HCT116 (cell line): ENCODE measurements at regions not wholly inside any gene's neighbourhood (a gene's known extent, or its start where the extent isn't known, plus 50 kb on each side); places are given as distances from the start of the nearest gene placed in this dataset.
"Not testable (repeated sequence)": the region's sequence is repeated elsewhere in the genome, so short reads cannot be mapped to it uniquely, and the experiment has no call there.

Experiments used
- ATAC-seq: fragments of 200-7000 bp; cut with Tn5 transposase; 2 replicates; pipeline ENCODE4 v1.9.1; 2020; ENCODE audit warnings: mild to moderate bottlenecking, moderate library complexity
- BruUV-seq: library from RNA; stranded (reverse); fragments of 400-500 nt; replicated peaks from 2 replicates; lab custom pipeline; 2021; lab: Mats Ljungman, UMichigan
- CTCF ChIA-PET: fragments of 300-600 bp; sonication (Branson Sonifier 250); formaldehyde crosslinking; loops from one replicate; lab custom pipeline; 2021; ENCODE audit warnings: antibody characterized with exemption; lab: Charles Lee
- POLR2A ChIA-PET: fragments of 300-600, 350-600 bp; sonication (Branson Sonifier 250); formaldehyde crosslinking; loops from one replicate; lab custom pipeline; 2021; ENCODE audit warnings: antibody characterized with exemption; lab: Charles Lee
- RAD21 ChIA-PET, 2 experiments: fragments of 300-600 bp; sonication (Branson Sonifier 250); formaldehyde crosslinking; loops; one replicate each; lab custom pipeline; 2023; ENCODE audit warnings: low total read pairs in 2 of 2; ENCODE audit not compliant: uncharacterized antibody in 2 of 2, unreplicated experiment in 2 of 2, low non-redundant PET in 1 of 2; lab: Charles Lee
- DNase-seq: peaks from one replicate; pipeline ENCODE4 v3.0.0-alpha.2; 2010; ENCODE audit warnings: low read depth, low spot score
- H2AFZ ChIP-seq: fragments of 200-600 bp; shearing (Covaris generic), sonication (generic); 2 replicates; pipeline ENCODE4 v1.6.1; 2017; ENCODE audit warnings: low read depth, mixed run types, mixed read lengths, antibody characterized with exemption, low read length; ENCODE audit not compliant: poor library complexity, severe bottlenecking
- H3K27ac ChIP-seq: 2 replicates; pipeline ENCODE4 v1.5.1; 2012; ENCODE audit warnings: low read depth, low read length
- H3K27me3 ChIP-seq: fragments of 200-600 bp; sonication (generic); 2 replicates; pipeline ENCODE4 v1.6.1; 2016; ENCODE audit warnings: mixed run types, low read length, mixed read lengths; ENCODE audit not compliant: insufficient read depth
- H3K36me3 ChIP-seq, 2 experiments: fragments of 200-500 bp in 1 of 2; fragments of 200-600 bp in 1 of 2; sonication (Bioruptor generic) in 1 of 2; sonication (generic) in 1 of 2; 2 replicates each; pipeline versions ENCODE4 v1.5.1 to v1.6.1; 2014 to 2016; ENCODE audit warnings: low read length in 2 of 2, inconsistent platforms in 1 of 2, mixed read lengths in 1 of 2, mixed run types in 1 of 2; ENCODE audit not compliant: insufficient read depth in 2 of 2, control insufficient read depth in 1 of 2
- H3K4me1 ChIP-seq, 2 experiments: fragments of 200-600 bp in 1 of 2; sonication (generic) in 1 of 2; 2 replicates each; pipeline versions ENCODE4 v1.5.1 to v1.6.1; 2012 to 2017; ENCODE audit warnings: low read length in 2 of 2, inconsistent platforms in 1 of 2, mild to moderate bottlenecking in 1 of 2, mixed read lengths in 1 of 2, mixed run types in 1 of 2, moderate library complexity in 1 of 2; ENCODE audit not compliant: insufficient read depth in 2 of 2, control insufficient read depth in 1 of 2
- H3K4me2 ChIP-seq: fragments of 200-600 bp; sonication (generic); 2 replicates; pipeline ENCODE4 v1.6.1; 2017; ENCODE audit warnings: mixed run types, low read length, mixed read lengths
- H3K4me3 ChIP-seq, 2 experiments: fragments of 200-600 bp in 1 of 2; sonication (generic) in 1 of 2; replicated peaks in 1 of 2; 2 replicates each; pipeline ENCODE4 v1.5.1; 2011 to 2016; ENCODE audit warnings: low read length in 2 of 2, control low read depth in 1 of 2, low read depth in 1 of 2, mild to moderate bottlenecking in 1 of 2, mixed read lengths in 1 of 2, mixed run types in 1 of 2
- H3K79me2 ChIP-seq: fragments of 200-600 bp; sonication (generic); 2 replicates; pipeline ENCODE4 v1.6.1; 2017; ENCODE audit warnings: mild to moderate bottlenecking, mixed run types, low read length, moderate library complexity, mixed read lengths; ENCODE audit not compliant: insufficient read depth
- H3K9ac ChIP-seq: fragments of 200-600 bp; sonication (generic); 2 replicates; pipeline ENCODE4 v1.6.1; 2016; ENCODE audit warnings: low read length, mixed read lengths
- H3K9me2 ChIP-seq: fragments of 200-600 bp; sonication (generic), shearing (Covaris generic); 2 replicates; pipeline ENCODE4 v1.6.1; 2017; ENCODE audit warnings: mixed run types, mild to moderate bottlenecking, moderate library complexity; ENCODE audit not compliant: insufficient read depth
- H3K9me3 ChIP-seq, 2 experiments: fragments of 200-500 bp in 1 of 2; fragments of 200-600 bp in 1 of 2; sonication (Bioruptor generic) in 1 of 2; sonication (generic) in 1 of 2; 2 replicates each; pipeline ENCODE4 v1.6.1; 2014 to 2017; ENCODE audit warnings: low read length in 2 of 2, mixed read lengths in 2 of 2, inconsistent platforms in 1 of 2, low read depth in 1 of 2, mild to moderate bottlenecking in 1 of 2, mixed run types in 1 of 2, moderate library complexity in 1 of 2; ENCODE audit not compliant: control insufficient read depth in 1 of 2, insufficient read depth in 1 of 2
- H4K20me1 ChIP-seq: fragments of 200-600 bp; sonication (generic), shearing (Covaris generic); 2 replicates; pipeline ENCODE4 v1.6.1; 2017; ENCODE audit warnings: mixed run types, mild to moderate bottlenecking, moderate library complexity; ENCODE audit not compliant: insufficient read depth
- CEBPB ChIP-seq: IDR thresholded peaks from 2 replicates; pipeline ENCODE4 v1.6.1; 2012; ENCODE audit warnings: low read depth
- JUND ChIP-seq: IDR thresholded peaks from 2 replicates; pipeline ENCODE4 v1.6.1; 2012
- POLR2A ChIP-seq: IDR thresholded peaks from 2 replicates; pipeline ENCODE4 v1.7.0; 2011; ENCODE audit warnings: borderline replicate concordance; ENCODE audit not compliant: insufficient read depth, insufficient read length; ENCODE audit errors: extremely low read depth
- SIN3A ChIP-seq: IDR thresholded peaks from 2 replicates; pipeline ENCODE4 v1.6.1; 2012; ENCODE audit warnings: low read depth
- SP1 ChIP-seq: IDR thresholded peaks from 2 replicates; pipeline ENCODE4 v1.6.1; 2012; ENCODE audit warnings: low read depth
- SRF ChIP-seq: IDR thresholded peaks from 2 replicates; pipeline ENCODE4 v1.6.1; 2012; ENCODE audit warnings: low read depth
- YY1 ChIP-seq: IDR thresholded peaks from 2 replicates; pipeline ENCODE4 v1.6.1; 2011; ENCODE audit warnings: low read length, low read depth, moderate library complexity, mild to moderate bottlenecking; ENCODE audit not compliant: insufficient replicate concordance; ENCODE audit errors: extremely low read depth
- ZFX ChIP-seq: fragments of 450-650 bp; IDR thresholded peaks from 2 replicates; pipeline ENCODE4 v1.6.1; 2017
- intact Hi-C: fragments of 100-400 bp; cut with micrococcal nuclease; formaldehyde crosslinking; loops from 2 replicates; pipeline ENCODE4 v1.10.0; 2022
- TF ChIP-seq, protein P1 (sequence below): IDR thresholded peaks from 2 replicates; pipeline ENCODE4 v1.6.1; 2012
- TF ChIP-seq, protein P2 (sequence below): IDR thresholded peaks from 2 replicates; pipeline ENCODE4 v1.6.1; 2012; ENCODE audit warnings: low read depth
- TF ChIP-seq, protein P3 (sequence below): IDR thresholded peaks from 2 replicates; pipeline ENCODE4 v1.6.1; 2011; ENCODE audit warnings: mild to moderate bottlenecking, low read length, moderate library complexity; ENCODE audit not compliant: insufficient replicate concordance; ENCODE audit errors: extremely low read depth
- TF ChIP-seq, protein P4 (sequence below), 3 experiments: fragments of 200-600 bp in 1 of 3; sonication (generic) in 1 of 3; IDR thresholded peaks in 2 of 3; conservative IDR thresholded peaks in 1 of 3; 2 replicates each; pipeline ENCODE4 v1.5.1; 2012 to 2017; ENCODE audit warnings: low read depth in 2 of 3, low read length in 2 of 3, antibody characterized with exemption in 1 of 3, borderline replicate concordance in 1 of 3, control low read depth in 1 of 3, mild to moderate bottlenecking in 1 of 3, mixed read lengths in 1 of 3, mixed run types in 1 of 3, moderate library complexity in 1 of 3; ENCODE audit not compliant: insufficient read depth in 1 of 3

DNA sequence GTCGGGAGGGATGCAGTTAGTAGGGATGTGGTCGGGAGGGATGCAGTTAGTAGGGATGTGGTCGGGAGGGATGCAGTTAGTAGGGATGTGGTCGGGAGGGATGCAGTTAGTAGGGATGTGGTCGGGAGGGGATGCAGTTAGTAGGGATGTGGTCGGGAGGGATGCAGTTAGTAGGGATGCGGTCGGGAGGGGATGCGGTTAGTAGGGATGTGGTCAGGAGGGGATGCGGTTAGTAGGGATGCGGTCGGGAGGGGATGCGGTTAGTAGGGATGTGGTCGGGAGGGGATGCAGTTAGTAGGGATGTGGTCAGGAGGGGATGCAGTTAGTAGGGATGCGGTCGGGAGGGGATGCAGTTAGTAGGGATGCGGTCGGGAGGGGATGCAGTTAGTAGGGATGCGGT lies 96.2 kb downstream of the BDH1 start:
- peaks cover 4 to 36% of the 10 kb centered on the region in 2 experiments; a peak in 1 of 4 replicates for H3K4me1 ChIP-seq
- RAD21 ChIA-PET, H3K4me2 ChIP-seq, H3K9me3 ChIP-seq, H3K9ac ChIP-seq, H3K27me3 ChIP-seq, POLR2A ChIA-PET, H3K4me3 ChIP-seq, ATAC-seq, H3K27ac ChIP-seq, DNase-seq, H2AFZ ChIP-seq, H3K9me2 ChIP-seq, H4K20me1 ChIP-seq, CTCF ChIA-PET, H3K36me3 ChIP-seq, BruUV-seq, H3K79me2 ChIP-seq: not testable (repeated sequence)
- intact Hi-C loops: loop anchor here (5.0 kb wide), 1 partner anchor 162 kb away; the partner anchor contains the start of gene DLG1

DNA sequence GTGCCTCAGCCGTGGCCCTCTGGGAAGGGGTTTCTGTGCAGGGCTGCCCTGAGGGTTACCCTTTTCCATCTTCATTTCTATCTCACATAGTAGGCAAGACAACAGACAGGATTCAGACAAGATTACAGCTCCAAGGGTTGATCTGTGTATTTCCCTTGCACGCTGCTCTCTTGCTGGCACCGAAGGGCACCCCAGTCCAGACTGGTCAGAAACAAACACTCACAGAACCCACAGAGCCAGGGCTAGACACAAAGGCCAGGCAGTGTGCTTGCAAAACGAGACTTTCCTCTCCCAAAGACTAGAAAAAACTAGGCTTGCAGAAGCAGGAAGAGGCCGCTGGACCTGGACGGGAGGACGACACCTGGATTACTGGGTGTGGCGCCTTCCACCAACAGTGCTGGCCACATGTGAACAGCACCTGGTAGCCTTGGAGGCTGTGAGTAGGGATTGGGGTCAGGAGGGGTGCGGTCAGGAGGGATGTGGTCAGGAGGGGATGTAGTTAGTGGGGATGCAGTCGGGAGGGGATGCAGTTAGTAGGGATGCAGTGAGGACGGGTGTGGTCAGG lies 96.8 kb downstream of the BDH1 start:
- RAD21 ChIA-PET: no interaction called here
- CTCF ChIA-PET: no interaction called here
- no peaks in the 10 kb centered on the region for H3K9me2 ChIP-seq
- intact Hi-C loops: loop anchor here (5.0 kb wide), 1 partner anchor 162 kb away; the partner anchor contains the start of gene DLG1
- H3K9ac ChIP-seq: no peak overlapping the region
- H3K79me2 ChIP-seq: no peaks in the 10 kb centered on the region
- peaks cover 4 to 36% of the 10 kb centered on the region in 2 experiments; a peak in 1 of 4 replicates for H3K4me1 ChIP-seq
- BruUV-seq: no TSS peak
- H3K4me3 ChIP-seq: no peak overlapping the region
- H3K27ac ChIP-seq: no peak overlapping the region
- ATAC-seq (no peak), DNase-seq (no peak)
- POLR2A ChIA-PET: interaction anchor here (0.9 kb wide), 1 partner anchor 116 kb away, joined by 3 read pairs; no protein-coding TSS in a partner anchor
- no peaks in the 10 kb centered on the region for H4K20me1 ChIP-seq
- H3K36me3 ChIP-seq: no peaks in the 10 kb centered on the region
- H3K9me3 ChIP-seq: no peaks in the 10 kb centered on the region
- H3K4me2 ChIP-seq: no peak overlapping the region
- no peak overlapping the region for H2AFZ ChIP-seq
- no peaks in the 10 kb centered on the region for H3K27me3 ChIP-seq
- no peak for TF ChIP-seq ZFX
- TF ChIP-seq, protein P1, sequence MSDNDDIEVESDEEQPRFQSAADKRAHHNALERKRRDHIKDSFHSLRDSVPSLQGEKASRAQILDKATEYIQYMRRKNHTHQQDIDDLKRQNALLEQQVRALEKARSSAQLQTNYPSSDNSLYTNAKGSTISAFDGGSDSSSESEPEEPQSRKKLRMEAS: no peak
- TF ChIP-seq YY1: no peak
- TF ChIP-seq, protein P2, sequence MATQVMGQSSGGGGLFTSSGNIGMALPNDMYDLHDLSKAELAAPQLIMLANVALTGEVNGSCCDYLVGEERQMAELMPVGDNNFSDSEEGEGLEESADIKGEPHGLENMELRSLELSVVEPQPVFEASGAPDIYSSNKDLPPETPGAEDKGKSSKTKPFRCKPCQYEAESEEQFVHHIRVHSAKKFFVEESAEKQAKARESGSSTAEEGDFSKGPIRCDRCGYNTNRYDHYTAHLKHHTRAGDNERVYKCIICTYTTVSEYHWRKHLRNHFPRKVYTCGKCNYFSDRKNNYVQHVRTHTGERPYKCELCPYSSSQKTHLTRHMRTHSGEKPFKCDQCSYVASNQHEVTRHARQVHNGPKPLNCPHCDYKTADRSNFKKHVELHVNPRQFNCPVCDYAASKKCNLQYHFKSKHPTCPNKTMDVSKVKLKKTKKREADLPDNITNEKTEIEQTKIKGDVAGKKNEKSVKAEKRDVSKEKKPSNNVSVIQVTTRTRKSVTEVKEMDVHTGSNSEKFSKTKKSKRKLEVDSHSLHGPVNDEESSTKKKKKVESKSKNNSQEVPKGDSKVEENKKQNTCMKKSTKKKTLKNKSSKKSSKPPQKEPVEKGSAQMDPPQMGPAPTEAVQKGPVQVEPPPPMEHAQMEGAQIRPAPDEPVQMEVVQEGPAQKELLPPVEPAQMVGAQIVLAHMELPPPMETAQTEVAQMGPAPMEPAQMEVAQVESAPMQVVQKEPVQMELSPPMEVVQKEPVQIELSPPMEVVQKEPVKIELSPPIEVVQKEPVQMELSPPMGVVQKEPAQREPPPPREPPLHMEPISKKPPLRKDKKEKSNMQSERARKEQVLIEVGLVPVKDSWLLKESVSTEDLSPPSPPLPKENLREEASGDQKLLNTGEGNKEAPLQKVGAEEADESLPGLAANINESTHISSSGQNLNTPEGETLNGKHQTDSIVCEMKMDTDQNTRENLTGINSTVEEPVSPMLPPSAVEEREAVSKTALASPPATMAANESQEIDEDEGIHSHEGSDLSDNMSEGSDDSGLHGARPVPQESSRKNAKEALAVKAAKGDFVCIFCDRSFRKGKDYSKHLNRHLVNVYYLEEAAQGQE: no peak
- TF ChIP-seq JUND: no peak
- TF ChIP-seq, protein P3, sequence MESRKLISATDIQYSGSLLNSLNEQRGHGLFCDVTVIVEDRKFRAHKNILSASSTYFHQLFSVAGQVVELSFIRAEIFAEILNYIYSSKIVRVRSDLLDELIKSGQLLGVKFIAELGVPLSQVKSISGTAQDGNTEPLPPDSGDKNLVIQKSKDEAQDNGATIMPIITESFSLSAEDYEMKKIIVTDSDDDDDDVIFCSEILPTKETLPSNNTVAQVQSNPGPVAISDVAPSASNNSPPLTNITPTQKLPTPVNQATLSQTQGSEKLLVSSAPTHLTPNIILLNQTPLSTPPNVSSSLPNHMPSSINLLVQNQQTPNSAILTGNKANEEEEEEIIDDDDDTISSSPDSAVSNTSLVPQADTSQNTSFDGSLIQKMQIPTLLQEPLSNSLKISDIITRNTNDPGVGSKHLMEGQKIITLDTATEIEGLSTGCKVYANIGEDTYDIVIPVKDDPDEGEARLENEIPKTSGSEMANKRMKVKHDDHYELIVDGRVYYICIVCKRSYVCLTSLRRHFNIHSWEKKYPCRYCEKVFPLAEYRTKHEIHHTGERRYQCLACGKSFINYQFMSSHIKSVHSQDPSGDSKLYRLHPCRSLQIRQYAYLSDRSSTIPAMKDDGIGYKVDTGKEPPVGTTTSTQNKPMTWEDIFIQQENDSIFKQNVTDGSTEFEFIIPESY: no peak
- TF ChIP-seq CEBPB: no peak
- no peak for TF ChIP-seq POLR2A
- TF ChIP-seq SP1: no peak
- TF ChIP-seq SRF: no peak
- TF ChIP-seq, protein P4, sequence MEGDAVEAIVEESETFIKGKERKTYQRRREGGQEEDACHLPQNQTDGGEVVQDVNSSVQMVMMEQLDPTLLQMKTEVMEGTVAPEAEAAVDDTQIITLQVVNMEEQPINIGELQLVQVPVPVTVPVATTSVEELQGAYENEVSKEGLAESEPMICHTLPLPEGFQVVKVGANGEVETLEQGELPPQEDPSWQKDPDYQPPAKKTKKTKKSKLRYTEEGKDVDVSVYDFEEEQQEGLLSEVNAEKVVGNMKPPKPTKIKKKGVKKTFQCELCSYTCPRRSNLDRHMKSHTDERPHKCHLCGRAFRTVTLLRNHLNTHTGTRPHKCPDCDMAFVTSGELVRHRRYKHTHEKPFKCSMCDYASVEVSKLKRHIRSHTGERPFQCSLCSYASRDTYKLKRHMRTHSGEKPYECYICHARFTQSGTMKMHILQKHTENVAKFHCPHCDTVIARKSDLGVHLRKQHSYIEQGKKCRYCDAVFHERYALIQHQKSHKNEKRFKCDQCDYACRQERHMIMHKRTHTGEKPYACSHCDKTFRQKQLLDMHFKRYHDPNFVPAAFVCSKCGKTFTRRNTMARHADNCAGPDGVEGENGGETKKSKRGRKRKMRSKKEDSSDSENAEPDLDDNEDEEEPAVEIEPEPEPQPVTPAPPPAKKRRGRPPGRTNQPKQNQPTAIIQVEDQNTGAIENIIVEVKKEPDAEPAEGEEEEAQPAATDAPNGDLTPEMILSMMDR (IDR thresholded peaks at IDR 0.05 in 2 of 3, conservative IDR thresholded peaks at IDR 0.05 in 1 of 3; ENCODE audit: borderline replicate concordance in 1 of 3, insufficient read depth in 1 of 3, low read depth in 2 of 3, low read length in 2 of 3): no peak
- no peak for TF ChIP-seq SIN3A
